OCI-LY7 (cell line): ENCODE measurements at regions not wholly inside any gene's neighbourhood (a gene's known extent, or its start where the extent isn't known, plus 50 kb on each side); places are given as distances from the start of the nearest gene placed in this dataset.

Source experiments
- BruUV-seq: library from RNA; stranded (reverse); fragments of 400-500 nt; replicated peaks from 2 replicates; lab custom pipeline; 2021; lab: Mats Ljungman, UMichigan
- CTCF ChIA-PET: fragments of 300-600 bp; sonication (Branson Sonifier 250); formaldehyde crosslinking; loops from one replicate; lab custom pipeline; 2022; ENCODE audit warnings: antibody characterized with exemption; ENCODE audit not compliant: unreplicated experiment; lab: Charles Lee
- POLR2A ChIA-PET: fragments of 300-600 bp; sonication (Branson Sonifier 250); formaldehyde crosslinking; loops from one replicate; lab custom pipeline; 2022; ENCODE audit warnings: antibody characterized with exemption; lab: Charles Lee
- DNase-seq: peaks from one replicate; pipeline ENCODE4 v3.0.0-alpha.2; 2015; ENCODE audit warnings: low spot score
- H2AFZ ChIP-seq: fragments of 200-600 bp; sonication (generic), shearing (Covaris generic); 2 replicates; pipeline ENCODE4 v1.6.1; 2014; ENCODE audit warnings: mild to moderate bottlenecking, antibody characterized with exemption, low read length, moderate library complexity
- H3K27ac ChIP-seq: fragments of 200-600 bp; sonication (generic); 2 replicates; pipeline ENCODE4 v1.5.1; 2014; ENCODE audit warnings: mixed run types, low read depth, mild to moderate bottlenecking, moderate library complexity, low read length, inconsistent platforms; ENCODE audit not compliant: poor library complexity, severe bottlenecking
- H3K36me3 ChIP-seq: fragments of 200-600 bp; sonication (generic); 2 replicates; pipeline ENCODE4 v1.6.1; 2014; ENCODE audit warnings: mild to moderate bottlenecking, antibody characterized with exemption, low read length, moderate library complexity, mixed read lengths; ENCODE audit not compliant: insufficient read depth
- H3K4me1 ChIP-seq: fragments of 200-600 bp; sonication (generic); 2 replicates; pipeline ENCODE4 v1.5.1; 2014; ENCODE audit warnings: mild to moderate bottlenecking, low read length; ENCODE audit not compliant: insufficient read depth, poor library complexity, severe bottlenecking
- H3K4me2 ChIP-seq: fragments of 200-600 bp; sonication (generic); 2 replicates; pipeline ENCODE4 v1.6.1; 2014; ENCODE audit warnings: mild to moderate bottlenecking, low read length
- H3K4me3 ChIP-seq: fragments of 200-600 bp; sonication (generic); 2 replicates; pipeline ENCODE4 v1.5.1; 2014; ENCODE audit warnings: mild to moderate bottlenecking, low read depth, low read length; ENCODE audit not compliant: poor library complexity, severe bottlenecking
- H3K79me2 ChIP-seq: fragments of 200-600 bp; sonication (generic); 2 replicates; pipeline ENCODE4 v1.6.1; 2016; ENCODE audit warnings: low read depth, mild to moderate bottlenecking, low read length, moderate library complexity, mixed read lengths; ENCODE audit not compliant: insufficient read depth
- H3K9me2 ChIP-seq: fragments of 200-600 bp; sonication (generic); 2 replicates; pipeline ENCODE4 v1.6.1; 2016; ENCODE audit warnings: mild to moderate bottlenecking, low read length, mixed read lengths; ENCODE audit not compliant: insufficient read depth
- H3K9me3 ChIP-seq: fragments of 200-600 bp; sonication (generic); 2 replicates; pipeline ENCODE4 v1.6.1; 2014; ENCODE audit warnings: mild to moderate bottlenecking, mixed run types, low read length, mixed read lengths
- H4K20me1 ChIP-seq: fragments of 200-600 bp; sonication (generic); 2 replicates; pipeline ENCODE4 v1.6.1; 2014; ENCODE audit warnings: mild to moderate bottlenecking, antibody characterized with exemption, low read length, moderate library complexity, mixed read lengths; ENCODE audit not compliant: insufficient read depth
- EZH2phosphoT487 ChIP-seq: fragments of 200-600 bp; sonication (generic); IDR thresholded peaks from 2 replicates; pipeline ENCODE4 v1.6.1; 2018; ENCODE audit warnings: low read depth, borderline replicate concordance, mild to moderate bottlenecking, mixed run types, antibody characterized with exemption, low read length, moderate library complexity, mixed read lengths
- intact Hi-C: fragments of 100-400 bp; cut with micrococcal nuclease; formaldehyde crosslinking; loops from one replicate; pipeline ENCODE4 v1.10.0; 2022; ENCODE audit not compliant: unreplicated experiment
- TF ChIP-seq, protein P1 (sequence below): fragments of 200-600 bp; sonication (generic); conservative IDR thresholded peaks from 2 replicates; pipeline ENCODE4 v1.5.1; 2014; ENCODE audit warnings: mild to moderate bottlenecking, antibody characterized with exemption, low read length, moderate library complexity, mixed read lengths

GRCh38 chr10:36091007-36091406, 448.9 kb upstream of the FZD8 start:
- Histone ChIP-seq H3K9me2 (no peaks in the 10 kb centered on the region), H3K36me3 (no peaks in the 10 kb centered on the region), H4K20me1 (no peaks in the 10 kb centered on the region), H3K27ac (no peak overlapping the region), H2AFZ (no peak overlapping the region), H3K4me3 (no peak overlapping the region), H3K4me2 (no peak overlapping the region), H3K9me3 (no peaks in the 10 kb centered on the region), H3K4me1 (no peaks in the 10 kb centered on the region), H3K79me2 (no peaks in the 10 kb centered on the region)
- ChIA-PET CTCF (no interaction called here), POLR2A (interaction anchor here (0.5 to 0.6 kb wide), 2 partner anchors 30 to 56 kb away, joined by 3 to 8 read pairs; no protein-coding TSS in a partner anchor)
- intact Hi-C loops, result no loop called here
- TF ChIP-seq, protein P1, sequence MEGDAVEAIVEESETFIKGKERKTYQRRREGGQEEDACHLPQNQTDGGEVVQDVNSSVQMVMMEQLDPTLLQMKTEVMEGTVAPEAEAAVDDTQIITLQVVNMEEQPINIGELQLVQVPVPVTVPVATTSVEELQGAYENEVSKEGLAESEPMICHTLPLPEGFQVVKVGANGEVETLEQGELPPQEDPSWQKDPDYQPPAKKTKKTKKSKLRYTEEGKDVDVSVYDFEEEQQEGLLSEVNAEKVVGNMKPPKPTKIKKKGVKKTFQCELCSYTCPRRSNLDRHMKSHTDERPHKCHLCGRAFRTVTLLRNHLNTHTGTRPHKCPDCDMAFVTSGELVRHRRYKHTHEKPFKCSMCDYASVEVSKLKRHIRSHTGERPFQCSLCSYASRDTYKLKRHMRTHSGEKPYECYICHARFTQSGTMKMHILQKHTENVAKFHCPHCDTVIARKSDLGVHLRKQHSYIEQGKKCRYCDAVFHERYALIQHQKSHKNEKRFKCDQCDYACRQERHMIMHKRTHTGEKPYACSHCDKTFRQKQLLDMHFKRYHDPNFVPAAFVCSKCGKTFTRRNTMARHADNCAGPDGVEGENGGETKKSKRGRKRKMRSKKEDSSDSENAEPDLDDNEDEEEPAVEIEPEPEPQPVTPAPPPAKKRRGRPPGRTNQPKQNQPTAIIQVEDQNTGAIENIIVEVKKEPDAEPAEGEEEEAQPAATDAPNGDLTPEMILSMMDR, result no peak
- no peak for TF ChIP-seq EZH2phosphoT487
- BruUV-seq, result no TSS peak
- DNase-seq, result no peak

DNA sequence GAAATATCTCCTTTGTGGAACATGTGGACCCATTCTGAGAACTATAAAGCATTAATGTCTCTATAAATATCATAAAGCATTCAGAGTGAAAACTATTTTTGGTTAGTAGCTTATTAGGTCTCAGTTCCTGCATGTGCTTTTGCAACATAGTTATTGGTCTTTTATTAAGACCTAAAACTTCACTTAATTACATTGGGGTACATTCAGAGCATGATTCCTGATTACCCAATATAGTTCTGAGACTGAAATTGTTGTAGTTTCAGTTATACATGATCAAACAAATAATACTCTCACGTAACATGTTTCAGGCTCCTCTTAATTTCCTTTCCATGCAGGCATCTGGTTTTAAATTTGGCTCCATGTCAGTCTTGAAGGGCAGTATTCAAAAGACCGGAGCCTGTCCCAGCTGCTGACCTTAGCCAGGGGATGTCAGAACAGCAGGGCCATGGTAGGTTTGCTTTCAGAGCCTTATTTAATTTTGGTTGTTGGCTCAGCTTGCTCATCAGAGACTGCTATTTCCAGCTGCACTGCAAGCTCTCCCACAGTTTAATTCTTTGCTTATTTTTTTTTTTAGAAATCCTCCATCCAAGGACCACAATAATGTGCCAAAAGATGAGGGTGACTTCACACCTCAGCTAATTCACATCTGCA, 447.8 kb upstream of the FZD8 start:
- Histone ChIP-seq H2AFZ (no peak overlapping the region), H3K4me3 (no peak overlapping the region), H3K4me2 (no peak overlapping the region), H3K9me3 (no peaks in the 10 kb centered on the region), H3K79me2 (no peaks in the 10 kb centered on the region), H4K20me1 (no peaks in the 10 kb centered on the region), H3K27ac (no peak overlapping the region), H3K4me1 (no peaks in the 10 kb centered on the region), H3K9me2 (no peaks in the 10 kb centered on the region), H3K36me3 (no peaks in the 10 kb centered on the region)
- no TSS peak for BruUV-seq
- CTCF ChIA-PET, result no interaction called here
- POLR2A ChIA-PET, result interaction anchor here (0.6 to 0.9 kb wide), 2 partner anchors 10 to 219 kb away, joined by 3 to 5 read pairs; no protein-coding TSS in a partner anchor
- TF ChIP-seq, protein P1, result no peak
- no peak for TF ChIP-seq EZH2phosphoT487
- intact Hi-C loops, result no loop called here
- no peak for DNase-seq
